Gastroesophageal sphincter (tissue), 3 donors: ENCODE measurements at regions not wholly inside any gene's neighbourhood (a gene's known extent, or its start where the extent isn't known, plus 50 kb on each side); places are given as distances from the start of the nearest gene placed in this dataset.

Experiments
- EP300 ChIP-seq: sonication (generic); formaldehyde crosslinking; IDR thresholded peaks from one replicate; pipeline ENCODE4 v1.6.1; 2017; ENCODE audit warnings: antibody characterized with exemption, mild to moderate bottlenecking
- POLR2A ChIP-seq, 2 donors: fragments of 450-650 bp; IDR thresholded peaks; one replicate each; pipeline ENCODE4 v1.6.1; 2017; ENCODE audit warnings: antibody characterized with exemption in 2 of 2, mild to moderate bottlenecking in 2 of 2, moderate library complexity in 1 of 2
- POLR2AphosphoS5 ChIP-seq: sonication (generic); formaldehyde crosslinking; IDR thresholded peaks from one replicate; pipeline ENCODE4 v1.6.1; 2017; ENCODE audit warnings: antibody characterized with exemption
- TF ChIP-seq, protein P1 (sequence below), 4 experiments: fragments of 200-600 bp in 2 of 4; fragments of 450-650 bp in 2 of 4; sonication (generic) in 1 of 4; IDR thresholded peaks; one replicate each; pipeline ENCODE4 v1.5.1; 2017 to 2019; ENCODE audit warnings: antibody characterized with exemption in 4 of 4, mild to moderate bottlenecking in 2 of 4, moderate library complexity in 2 of 4

DNA sequence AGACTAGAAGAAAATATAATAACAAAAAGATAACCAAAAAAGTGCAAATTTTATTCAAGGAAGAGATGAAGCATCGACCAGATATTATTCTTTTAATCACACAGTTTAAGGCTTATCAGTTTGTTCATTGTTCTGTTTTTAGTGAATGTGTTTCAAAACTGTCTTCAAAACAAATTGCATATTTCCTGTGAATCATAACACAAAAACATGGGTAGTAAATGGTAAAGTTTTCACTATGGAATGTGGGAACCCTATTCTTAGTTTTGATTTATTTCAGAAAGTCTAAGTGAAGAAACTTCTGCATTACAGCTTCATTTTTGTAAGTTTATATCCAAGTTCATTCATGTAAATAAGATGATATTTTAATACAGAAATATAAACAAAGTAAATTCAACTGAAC is 207.6 kb upstream of the LUZP2 start:
- no peak for TF ChIP-seq POLR2A (IDR thresholded peaks at IDR 0.05)
- TF ChIP-seq, protein P1, sequence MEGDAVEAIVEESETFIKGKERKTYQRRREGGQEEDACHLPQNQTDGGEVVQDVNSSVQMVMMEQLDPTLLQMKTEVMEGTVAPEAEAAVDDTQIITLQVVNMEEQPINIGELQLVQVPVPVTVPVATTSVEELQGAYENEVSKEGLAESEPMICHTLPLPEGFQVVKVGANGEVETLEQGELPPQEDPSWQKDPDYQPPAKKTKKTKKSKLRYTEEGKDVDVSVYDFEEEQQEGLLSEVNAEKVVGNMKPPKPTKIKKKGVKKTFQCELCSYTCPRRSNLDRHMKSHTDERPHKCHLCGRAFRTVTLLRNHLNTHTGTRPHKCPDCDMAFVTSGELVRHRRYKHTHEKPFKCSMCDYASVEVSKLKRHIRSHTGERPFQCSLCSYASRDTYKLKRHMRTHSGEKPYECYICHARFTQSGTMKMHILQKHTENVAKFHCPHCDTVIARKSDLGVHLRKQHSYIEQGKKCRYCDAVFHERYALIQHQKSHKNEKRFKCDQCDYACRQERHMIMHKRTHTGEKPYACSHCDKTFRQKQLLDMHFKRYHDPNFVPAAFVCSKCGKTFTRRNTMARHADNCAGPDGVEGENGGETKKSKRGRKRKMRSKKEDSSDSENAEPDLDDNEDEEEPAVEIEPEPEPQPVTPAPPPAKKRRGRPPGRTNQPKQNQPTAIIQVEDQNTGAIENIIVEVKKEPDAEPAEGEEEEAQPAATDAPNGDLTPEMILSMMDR (IDR thresholded peaks at IDR 0.05): no peak
- TF ChIP-seq EP300: no peak
- no peak for TF ChIP-seq POLR2AphosphoS5
